ENCODE measurements at regions not wholly inside any gene's neighbourhood (a gene's known extent, or its start where the extent isn't known, plus 50 kb on each side); places are given as distances from the start of the nearest gene placed in this dataset.

DNA sequence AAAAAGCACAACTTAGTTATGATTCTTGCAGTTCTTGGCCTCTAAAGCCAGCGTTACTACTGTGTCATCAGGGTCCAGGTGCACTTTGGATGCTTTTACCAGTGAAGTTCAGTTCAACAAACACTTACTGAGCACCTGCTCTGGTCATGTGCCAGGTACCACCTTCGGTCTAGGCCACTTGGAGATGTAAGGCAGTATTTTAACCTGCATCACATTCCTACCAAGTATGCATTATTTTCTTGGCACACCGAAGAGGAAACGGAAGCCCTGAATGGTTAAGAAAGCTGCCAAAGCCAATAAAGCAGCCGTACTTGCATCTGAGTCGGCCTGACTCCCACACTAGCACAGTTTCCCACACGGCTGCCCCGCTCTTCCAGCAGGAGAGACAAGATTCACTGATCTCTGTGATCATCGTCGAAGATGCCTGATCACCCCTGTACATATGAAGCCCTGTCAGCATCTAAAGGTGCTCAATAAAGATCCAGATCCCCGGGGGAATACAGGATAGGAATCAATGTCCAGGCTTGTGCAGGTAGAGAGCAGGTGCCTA, 427.1 kb downstream of the EIPR1 start:
- 33% methylated on average over 11 of the region's 11 CpGs for WGBS
- Histone ChIP-seq H3K36me3 (no peaks in the 10 kb centered on the region), H3K27me3 (replicated peaks; ENCODE audit: insufficient read depth) (no peaks in the 10 kb centered on the region), H3K27ac (no peak overlapping the region), H3K4me1 (replicated peaks) (peaks cover 3% of the 10 kb centered on the region), H3K4me3 (no peak overlapping the region), H3K9me3 (no peaks in the 10 kb centered on the region)
- intact Hi-C loops (cut with DNase I): no loop called here
- TF ChIP-seq CTCF (IDR thresholded peaks at IDR 0.05) (no peak), POLR2AphosphoS5 (IDR thresholded peaks at IDR 0.05) (peak; percentile 64)
- DNase-seq (ENCODE audit: low spot score): peak; percentile 44

DNA sequence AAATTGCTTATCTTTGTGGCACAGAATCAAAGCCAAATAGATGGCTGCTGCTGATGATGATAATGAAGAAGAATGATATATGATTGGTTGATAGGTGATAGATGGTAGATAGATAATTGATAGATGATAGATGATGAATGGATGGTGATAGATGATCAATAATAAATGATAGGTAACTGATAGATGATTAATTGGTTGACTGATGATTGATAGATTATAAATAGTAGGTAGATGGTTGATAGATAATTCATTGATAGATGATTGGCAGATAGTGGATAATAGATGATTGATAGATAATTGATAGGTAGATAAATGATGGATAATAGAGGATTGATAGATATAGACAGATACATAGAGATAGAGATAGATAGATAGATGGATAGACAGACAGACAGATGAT, 430.2 kb downstream of the EIPR1 start:
- Histone ChIP-seq H3K4me3 (no peak overlapping the region), H3K4me1 (replicated peaks) (peaks cover 3% of the 10 kb centered on the region), H3K27ac (no peak overlapping the region), H3K9me3 (no peaks in the 10 kb centered on the region), H3K36me3 (no peaks in the 10 kb centered on the region), H3K27me3 (replicated peaks; ENCODE audit: insufficient read depth) (no peaks in the 10 kb centered on the region)
- intact Hi-C loops (cut with DNase I): no loop called here
- no peak for DNase-seq (ENCODE audit: low spot score)
- TF ChIP-seq POLR2A (IDR thresholded peaks at IDR 0.05) (no peak), POLR2AphosphoS5 (IDR thresholded peaks at IDR 0.05) (no peak), CTCF (IDR thresholded peaks at IDR 0.05) (no peak)

DNA sequence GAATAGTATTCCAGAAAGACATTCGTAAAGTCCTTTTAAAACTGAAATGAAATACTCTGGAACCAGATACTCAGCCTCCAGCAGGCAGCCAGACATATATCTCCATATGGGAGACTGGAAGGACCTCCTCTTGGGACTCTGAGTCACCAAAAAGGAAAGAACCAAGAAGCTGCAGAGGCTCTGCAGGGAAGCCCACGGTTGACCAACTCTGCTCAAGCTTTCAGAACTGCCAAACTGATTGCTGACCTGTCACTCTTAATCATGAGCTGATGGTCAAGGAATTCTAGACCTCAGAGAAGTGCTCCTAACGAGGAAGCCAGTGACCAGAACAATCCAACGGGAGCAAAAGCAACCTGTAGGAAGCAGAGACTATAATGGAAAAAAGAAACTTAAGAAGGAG, 434.7 kb downstream of the EIPR1 start:
- WGBS: 81% methylated on average over 4 of the region's 4 CpGs
- TF ChIP-seq CTCF (IDR thresholded peaks at IDR 0.05) (no peak), POLR2A (IDR thresholded peaks at IDR 0.05) (no peak), POLR2AphosphoS5 (IDR thresholded peaks at IDR 0.05) (no peak)
- Histone ChIP-seq H3K27ac (no peak overlapping the region), H3K27me3 (replicated peaks; ENCODE audit: insufficient read depth) (no peaks in the 10 kb centered on the region), H3K4me3 (no peak overlapping the region), H3K9me3 (no peaks in the 10 kb centered on the region), H3K4me1 (replicated peaks) (no peaks in the 10 kb centered on the region), H3K36me3 (no peaks in the 10 kb centered on the region)
- no peak for DNase-seq (ENCODE audit: low spot score)
- intact Hi-C loops (cut with DNase I): no loop called here

- Histone ChIP-seq H3K4me3 (no peak overlapping the region), H3K36me3 (no peaks in the 10 kb centered on the region), H3K4me1 (replicated peaks) (no peaks in the 10 kb centered on the region), H3K27ac (no peak overlapping the region), H3K9me3 (no peaks in the 10 kb centered on the region), H3K27me3 (replicated peaks; ENCODE audit: insufficient read depth) (no peaks in the 10 kb centered on the region)
- WGBS: 66% methylated on average over 5 of the region's 5 CpGs
- TF ChIP-seq POLR2A (IDR thresholded peaks at IDR 0.05): no peak
- TF ChIP-seq POLR2AphosphoS5 (IDR thresholded peaks at IDR 0.05): no peak
- no peak for TF ChIP-seq CTCF (IDR thresholded peaks at IDR 0.05)
- intact Hi-C loops (cut with DNase I): no loop called here
- DNase-seq (ENCODE audit: low spot score): no peak
Observed at GRCh38 chr2:2942225-2942624, 435.4 kb downstream of the EIPR1 start.

- no peak for DNase-seq (ENCODE audit: low spot score)
- intact Hi-C loops (cut with DNase I): no loop called here
- Histone ChIP-seq H3K4me3 (no peak overlapping the region), H3K9me3 (no peaks in the 10 kb centered on the region), H3K27me3 (replicated peaks; ENCODE audit: insufficient read depth) (no peaks in the 10 kb centered on the region), H3K36me3 (no peaks in the 10 kb centered on the region), H3K4me1 (replicated peaks) (no peaks in the 10 kb centered on the region), H3K27ac (no peak overlapping the region)
- 57% methylated on average over 15 of the region's 15 CpGs for WGBS
- TF ChIP-seq POLR2AphosphoS5 (IDR thresholded peaks at IDR 0.05): no peak
- no peak for TF ChIP-seq CTCF (IDR thresholded peaks at IDR 0.05)
- no peak for TF ChIP-seq POLR2A (IDR thresholded peaks at IDR 0.05)
Observed at GRCh38 chr2:2941205-2941604, 436.4 kb downstream of the EIPR1 start.
